ENCODE measurements at regions not wholly inside any gene's neighbourhood (a gene's known extent, or its start where the extent isn't known, plus 50 kb on each side); places are given as distances from the start of the nearest gene placed in this dataset.

GRCh38 chr16:64627781-64628180, 494.1 kb downstream of the CDH11 start:
- Histone ChIP-seq H3K4me3 (no peak overlapping the region), H3K36me3 (no peaks in the 10 kb centered on the region), H3K9me3 (peaks cover 0 to 7% (median 0%) of the 10 kb centered on the region in 3 donors), H3K27ac (no peak overlapping the region), H3K27me3 (no peaks in the 10 kb centered on the region), H3K4me1 (peaks cover 0 to 11% (median 2%) of the 10 kb centered on the region in 4 donors)
- no peak for TF ChIP-seq CTCF (IDR thresholded peaks at IDR 0.05)
- intact Hi-C loops (cut with DNase I; ENCODE audit: low total_unique reads), result loop anchor here (5.0 to 10.0 kb wide), 2 partner anchors 63 to 1000 kb away; no protein-coding TSS in a partner anchor
- DNase-seq, result no peak

GRCh38 chr16:64627288-64627687, 494.6 kb downstream of the CDH11 start:
- H3K4me3 ChIP-seq, result no peak overlapping the region
- no peak for TF ChIP-seq CTCF (IDR thresholded peaks at IDR 0.05)
- H3K27ac ChIP-seq, result no peak overlapping the region
- intact Hi-C loops (cut with DNase I; ENCODE audit: low total_unique reads), result loop anchor here (5.0 to 10.0 kb wide), 2 partner anchors 62 to 1000 kb away; no protein-coding TSS in a partner anchor
- H3K27me3 ChIP-seq, result no peaks in the 10 kb centered on the region
- H3K4me1 ChIP-seq, result peaks cover 0 to 11% (median 2%) of the 10 kb centered on the region in 4 donors
- no peaks in the 10 kb centered on the region for H3K36me3 ChIP-seq
- DNase-seq, result no peak
- H3K9me3 ChIP-seq, result peaks cover 0 to 7% (median 0%) of the 10 kb centered on the region in 3 donors

- no peak for TF ChIP-seq CTCF (IDR thresholded peaks at IDR 0.05)
- Histone ChIP-seq H3K27ac (no peak overlapping the region), H3K4me3 (no peak overlapping the region), H3K36me3 (no peaks in the 10 kb centered on the region), H3K9me3 (peaks cover 0 to 7% (median 0%) of the 10 kb centered on the region in 3 donors), H3K27me3 (no peaks in the 10 kb centered on the region), H3K4me1 (peaks cover 0 to 11% (median 2%) of the 10 kb centered on the region in 4 donors)
- intact Hi-C loops (cut with DNase I; ENCODE audit: low total_unique reads), result loop anchor here (5.0 to 10.0 kb wide), 2 partner anchors 62 to 999 kb away; no protein-coding TSS in a partner anchor
- no peak for DNase-seq
These were observed 495.1 kb downstream of the CDH11 start for GRCh38 chr16:64626776-64627175.

- Histone ChIP-seq H3K9me3 (peaks cover 0 to 7% (median 0%) of the 10 kb centered on the region in 3 donors), H3K4me1 (no peaks in the 10 kb centered on the region), H3K36me3 (no peaks in the 10 kb centered on the region), H3K27ac (no peak overlapping the region), H3K4me3 (no peak overlapping the region), H3K27me3 (no peaks in the 10 kb centered on the region)
- TF ChIP-seq CTCF (IDR thresholded peaks at IDR 0.05), result no peak
- intact Hi-C loops (cut with DNase I; ENCODE audit: low total_unique reads), result loop anchor here (10.0 kb wide), 1 partner anchor 57 kb away; no protein-coding TSS in a partner anchor
- no peak for DNase-seq
These were observed 500.2 kb downstream of the CDH11 start for GRCh38 chr16:64621616-64622015.

GRCh38 chr16:64617836-64618476, 503.9 kb downstream of the CDH11 start:
- TF ChIP-seq CTCF (IDR thresholded peaks at IDR 0.05), result no peak
- intact Hi-C loops (cut with DNase I; ENCODE audit: low total_unique reads), result no loop called here
- Histone ChIP-seq H3K27me3 (no peaks in the 10 kb centered on the region), H3K9me3 (no peaks in the 10 kb centered on the region), H3K27ac (no peak overlapping the region), H3K4me3 (no peak overlapping the region), H3K4me1 (no peaks in the 10 kb centered on the region), H3K36me3 (no peaks in the 10 kb centered on the region)
- DNase-seq, result no peak

All from tibial artery (tissue), 4 donors.